ENCODE measurements at regions not wholly inside any gene's neighbourhood (a gene's known extent, or its start where the extent isn't known, plus 50 kb on each side); places are given as distances from the start of the nearest gene placed in this dataset.
"Not testable (repeated sequence)": the region's sequence is repeated elsewhere in the genome, so short reads cannot be mapped to it uniquely, and the experiment has no call there.

DNA sequence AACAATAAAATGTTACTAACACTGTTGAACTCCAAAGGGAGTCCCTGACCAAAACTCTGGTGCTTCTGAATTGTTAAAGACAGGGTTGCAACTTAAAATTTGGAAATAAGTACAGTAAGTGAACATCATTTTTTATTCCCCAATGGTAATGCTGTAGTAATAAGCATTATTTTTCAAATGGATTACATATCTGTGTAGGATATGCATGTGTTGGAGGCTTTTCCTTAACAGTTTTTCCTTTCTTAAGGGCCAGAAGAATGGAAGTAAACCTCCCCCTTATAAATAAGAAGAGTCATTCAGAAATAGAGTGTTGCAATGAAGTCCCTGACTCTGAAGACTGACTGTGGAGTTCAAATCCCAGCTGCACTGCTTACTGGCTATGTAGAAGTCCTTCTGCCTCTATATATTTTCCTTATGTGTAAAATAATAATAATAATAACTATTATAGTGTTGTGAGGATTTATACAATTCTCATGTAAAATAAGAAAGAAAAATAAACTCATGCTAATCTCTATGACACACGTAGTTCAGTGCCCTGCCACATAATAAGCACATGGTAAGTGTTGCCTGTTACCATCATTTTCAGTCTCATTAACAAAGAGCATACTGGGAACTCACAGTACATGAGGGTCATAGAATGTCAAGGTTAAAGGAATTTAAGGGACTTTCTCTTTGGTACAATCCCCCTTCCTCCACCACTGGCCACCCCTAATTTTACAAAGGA, 129.8 kb upstream of the SMLR1 start:
- TF ChIP-seq, protein P1, sequence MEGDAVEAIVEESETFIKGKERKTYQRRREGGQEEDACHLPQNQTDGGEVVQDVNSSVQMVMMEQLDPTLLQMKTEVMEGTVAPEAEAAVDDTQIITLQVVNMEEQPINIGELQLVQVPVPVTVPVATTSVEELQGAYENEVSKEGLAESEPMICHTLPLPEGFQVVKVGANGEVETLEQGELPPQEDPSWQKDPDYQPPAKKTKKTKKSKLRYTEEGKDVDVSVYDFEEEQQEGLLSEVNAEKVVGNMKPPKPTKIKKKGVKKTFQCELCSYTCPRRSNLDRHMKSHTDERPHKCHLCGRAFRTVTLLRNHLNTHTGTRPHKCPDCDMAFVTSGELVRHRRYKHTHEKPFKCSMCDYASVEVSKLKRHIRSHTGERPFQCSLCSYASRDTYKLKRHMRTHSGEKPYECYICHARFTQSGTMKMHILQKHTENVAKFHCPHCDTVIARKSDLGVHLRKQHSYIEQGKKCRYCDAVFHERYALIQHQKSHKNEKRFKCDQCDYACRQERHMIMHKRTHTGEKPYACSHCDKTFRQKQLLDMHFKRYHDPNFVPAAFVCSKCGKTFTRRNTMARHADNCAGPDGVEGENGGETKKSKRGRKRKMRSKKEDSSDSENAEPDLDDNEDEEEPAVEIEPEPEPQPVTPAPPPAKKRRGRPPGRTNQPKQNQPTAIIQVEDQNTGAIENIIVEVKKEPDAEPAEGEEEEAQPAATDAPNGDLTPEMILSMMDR (IDR thresholded peaks at IDR 0.05; ENCODE audit: partially characterized antibody, unreplicated experiment) = no peak
- no peaks in the 10 kb centered on the region for H3K36me3 Mint-ChIP-seq (ENCODE audit: unreplicated experiment)
- H3K9me3 Mint-ChIP-seq (ENCODE audit: unreplicated experiment) = peaks cover 2% of the 10 kb centered on the region
- no peaks in the 10 kb centered on the region for H3K27me3 Mint-ChIP-seq (ENCODE audit: unreplicated experiment)
- no peak overlapping the region for H3K27ac Mint-ChIP-seq (ENCODE audit: unreplicated experiment)
- no peak for DNase-seq
- H3K4me3 Mint-ChIP-seq (ENCODE audit: unreplicated experiment) = no peak overlapping the region
- H3K4me1 Mint-ChIP-seq (ENCODE audit: low read depth, unreplicated experiment) = no peaks in the 10 kb centered on the region

DNA sequence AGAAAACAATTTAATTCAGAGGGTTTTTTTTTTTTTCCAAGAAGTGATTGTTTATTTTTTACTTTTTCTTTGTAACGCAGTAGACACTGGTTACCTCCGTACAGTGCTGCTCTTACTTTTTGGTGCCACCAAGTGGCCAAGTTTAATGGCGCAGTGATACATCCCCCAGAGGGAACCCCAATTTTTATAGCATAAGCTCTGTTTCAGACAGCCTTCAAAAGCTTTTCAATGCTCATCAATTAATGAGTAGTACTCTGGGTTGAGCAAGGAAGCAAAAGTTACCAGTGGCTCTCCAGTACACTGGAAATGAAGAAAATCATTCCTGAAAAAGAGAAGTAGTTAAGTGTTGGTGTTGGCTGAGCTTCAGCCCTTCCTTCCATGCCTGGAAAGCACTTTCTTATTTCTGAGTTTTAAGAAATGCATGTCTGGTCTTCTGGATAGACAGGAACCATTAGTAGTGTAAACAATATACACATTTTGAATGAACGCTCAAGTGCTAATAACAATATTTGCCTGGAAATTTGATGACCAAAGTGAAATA, 129.1 kb upstream of the SMLR1 start:
- Mint-ChIP-seq H3K36me3 (ENCODE audit: unreplicated experiment) (no peaks in the 10 kb centered on the region), H3K27ac (ENCODE audit: unreplicated experiment) (no peak overlapping the region), H3K4me3 (ENCODE audit: unreplicated experiment) (no peak overlapping the region), H3K4me1 (ENCODE audit: low read depth, unreplicated experiment) (no peaks in the 10 kb centered on the region), H3K9me3 (ENCODE audit: unreplicated experiment) (peaks cover 2% of the 10 kb centered on the region), H3K27me3 (ENCODE audit: unreplicated experiment) (no peaks in the 10 kb centered on the region)
- TF ChIP-seq, protein P1 (IDR thresholded peaks at IDR 0.05; ENCODE audit: partially characterized antibody, unreplicated experiment) = peak; percentile 69
- peak; percentile 62 for DNase-seq

DNA sequence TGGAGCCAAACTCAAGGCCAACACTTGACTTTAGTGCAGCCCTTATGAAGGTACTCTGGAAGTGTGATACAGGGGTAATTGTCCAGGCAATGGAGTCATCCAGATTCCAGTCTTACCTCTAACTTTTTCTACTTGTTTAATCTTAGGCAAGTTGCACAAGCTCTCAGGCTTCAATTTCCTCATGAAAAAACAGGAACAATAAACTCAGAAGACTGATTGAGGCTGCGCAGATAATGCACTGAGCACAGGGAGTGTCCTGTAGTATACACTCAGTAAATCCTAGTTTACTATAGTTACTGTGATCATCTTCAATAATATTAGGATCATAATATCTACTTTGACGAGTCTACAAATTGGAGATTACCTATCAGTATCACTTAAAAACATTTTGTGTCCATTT, 127.5 kb upstream of the SMLR1 start:
- no peaks in the 10 kb centered on the region for H3K4me1 Mint-ChIP-seq (ENCODE audit: low read depth, unreplicated experiment)
- TF ChIP-seq, protein P1 (IDR thresholded peaks at IDR 0.05; ENCODE audit: partially characterized antibody, unreplicated experiment) = no peak
- H3K36me3 Mint-ChIP-seq (ENCODE audit: unreplicated experiment) = no peaks in the 10 kb centered on the region
- H3K27ac Mint-ChIP-seq (ENCODE audit: unreplicated experiment) = no peak overlapping the region
- no peak for DNase-seq
- H3K9me3 Mint-ChIP-seq (ENCODE audit: unreplicated experiment) = peaks cover 2% of the 10 kb centered on the region
- no peak overlapping the region for H3K4me3 Mint-ChIP-seq (ENCODE audit: unreplicated experiment)
- H3K27me3 Mint-ChIP-seq (ENCODE audit: unreplicated experiment) = no peaks in the 10 kb centered on the region

DNA sequence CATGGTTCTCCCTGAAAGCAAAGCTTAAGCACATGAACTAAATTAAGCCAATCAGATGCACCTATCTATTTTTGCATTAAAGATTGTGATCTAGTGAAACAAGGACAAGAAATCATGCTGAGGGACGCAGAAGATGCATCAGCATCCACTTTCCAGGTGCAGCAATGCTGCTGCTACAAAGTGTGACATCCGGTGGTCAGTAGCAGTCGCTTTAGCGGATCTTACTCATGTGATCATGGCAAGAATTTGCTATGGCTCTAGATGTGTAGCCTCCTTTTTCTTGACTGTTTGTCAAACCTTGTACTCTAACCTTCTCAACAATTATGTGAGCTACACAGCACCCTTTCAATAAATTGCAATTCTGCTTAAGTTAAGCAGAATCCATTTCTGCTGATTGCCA, 126.8 kb upstream of the SMLR1 start:
- no peaks in the 10 kb centered on the region for H3K4me1 Mint-ChIP-seq (ENCODE audit: low read depth, unreplicated experiment)
- peaks cover 2% of the 10 kb centered on the region for H3K9me3 Mint-ChIP-seq (ENCODE audit: unreplicated experiment)
- H3K27ac Mint-ChIP-seq (ENCODE audit: unreplicated experiment) = no peak overlapping the region
- TF ChIP-seq, protein P1 (IDR thresholded peaks at IDR 0.05; ENCODE audit: partially characterized antibody, unreplicated experiment) = no peak
- H3K27me3 Mint-ChIP-seq (ENCODE audit: unreplicated experiment) = no peaks in the 10 kb centered on the region
- H3K4me3 Mint-ChIP-seq (ENCODE audit: unreplicated experiment) = no peak overlapping the region
- H3K36me3 Mint-ChIP-seq (ENCODE audit: unreplicated experiment) = no peaks in the 10 kb centered on the region
- DNase-seq = no peak

DNA sequence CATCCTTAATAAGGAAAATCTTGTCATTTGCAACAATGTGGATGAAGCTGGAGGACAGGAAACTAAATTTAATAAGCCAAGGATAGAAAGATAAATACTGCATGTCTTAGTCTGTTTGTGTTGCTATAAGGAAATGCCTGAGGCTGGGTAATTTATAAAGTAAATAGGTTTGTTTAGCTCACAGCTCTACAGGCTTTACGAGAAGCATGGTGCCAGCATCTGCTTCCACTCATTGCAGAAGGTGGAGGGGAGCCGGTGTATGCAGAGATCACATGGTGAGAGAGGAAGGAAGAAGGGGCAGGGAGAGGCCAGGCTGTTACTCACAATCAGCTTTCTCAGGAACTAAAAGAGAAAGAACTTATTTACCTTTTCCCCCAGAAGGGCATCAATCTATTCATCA, 118.9 kb upstream of the SMLR1 start:
- Mint-ChIP-seq H3K4me1 (ENCODE audit: low read depth, unreplicated experiment) (peaks cover 10% of the 10 kb centered on the region), H3K9me3 (ENCODE audit: unreplicated experiment) (no peaks in the 10 kb centered on the region), H3K27ac (ENCODE audit: unreplicated experiment) (no peak overlapping the region), H3K36me3 (ENCODE audit: unreplicated experiment) (peaks cover 3% of the 10 kb centered on the region), H3K4me3 (ENCODE audit: unreplicated experiment) (no peak overlapping the region), H3K27me3 (ENCODE audit: unreplicated experiment) (no peaks in the 10 kb centered on the region)
- TF ChIP-seq, protein P1 (IDR thresholded peaks at IDR 0.05; ENCODE audit: partially characterized antibody, unreplicated experiment) = no peak
- DNase-seq = no peak

- DNase-seq; H3K4me3 Mint-ChIP-seq (ENCODE audit: unreplicated experiment); H3K36me3 Mint-ChIP-seq (ENCODE audit: unreplicated experiment); H3K27me3 Mint-ChIP-seq (ENCODE audit: unreplicated experiment); H3K9me3 Mint-ChIP-seq (ENCODE audit: unreplicated experiment); H3K27ac Mint-ChIP-seq (ENCODE audit: unreplicated experiment): not testable (repeated sequence)
- peaks cover 15% of the 10 kb centered on the region for H3K4me1 Mint-ChIP-seq (ENCODE audit: low read depth, unreplicated experiment)
Measured at GRCh38 chr6:130711641-130712040, 115.6 kb upstream of the SMLR1 start.

All from glutamatergic neuron (in vitro differentiated cells).